K562 (cell line): ENCODE measurements at regions not wholly inside any gene's neighbourhood (a gene's known extent, or its start where the extent isn't known, plus 50 kb on each side); places are given as distances from the start of the nearest gene placed in this dataset.

ENCODE experiments used
- GTF3C2 ChIP-seq: IDR thresholded peaks from 3 replicates; pipeline ENCODE4 v1.6.1; 2011; ENCODE audit warnings: borderline replicate concordance, mild to moderate bottlenecking, moderate library complexity; ENCODE audit not compliant: insufficient read length; ENCODE audit errors: extremely low read depth
- HEY1 ChIP-seq: fragments of 250-450 bp; sonication (Bioruptor Pico); IDR thresholded peaks from 2 replicates; pipeline ENCODE4 v1.5.0; 2020; ENCODE audit warnings: mild to moderate bottlenecking, moderate library complexity, borderline replicate concordance
- KLF13 ChIP-seq: fragments of 450-650 bp; IDR thresholded peaks from 2 replicates; pipeline ENCODE4 v1.6.1; 2016; ENCODE audit warnings: missing genetic modification characterization, low read depth, mild to moderate bottlenecking, missing compliant biosample characterization, moderate library complexity, borderline replicate concordance
- POLR2H ChIP-seq: IDR thresholded peaks from 2 replicates; pipeline ENCODE4 v1.6.1; 2016; ENCODE audit warnings: missing genetic modification characterization, low read depth, mild to moderate bottlenecking, control low read depth, missing compliant biosample characterization, moderate library complexity
- POLR3A ChIP-seq: IDR thresholded peaks from 2 replicates; pipeline ENCODE4 v1.6.1; 2011; ENCODE audit warnings: borderline replicate concordance, mild to moderate bottlenecking, moderate library complexity; ENCODE audit not compliant: insufficient read length, insufficient read depth; ENCODE audit errors: extremely low read depth
- ZBTB34 ChIP-seq: fragments of 250-450 bp; sonication (Bioruptor Pico); IDR thresholded peaks from 2 replicates; pipeline ENCODE4 v1.8.0; 2021; ENCODE audit warnings: mild to moderate bottlenecking, moderate library complexity
- ZFX ChIP-seq: sonication (generic); formaldehyde crosslinking; IDR thresholded peaks from 2 replicates; pipeline ENCODE4 v1.8.0; 2022; ENCODE audit warnings: mild to moderate bottlenecking, missing genetic modification reagents, moderate library complexity
- ZNF407 ChIP-seq: fragments of 450-650 bp; IDR thresholded peaks from 2 replicates; pipeline ENCODE4 v1.6.1; 2016; ENCODE audit warnings: low read depth
- ZNF445 ChIP-seq: fragments of 250-450 bp; sonication (Bioruptor Pico); IDR thresholded peaks from 2 replicates; pipeline ENCODE4 v1.4.0; 2020; ENCODE audit warnings: low read depth, mild to moderate bottlenecking, moderate library complexity
- ZNF551 ChIP-seq: fragments of 250-450 bp; sonication (Bioruptor Pico); IDR thresholded peaks from 2 replicates; pipeline ENCODE4 v1.5.0; 2021; ENCODE audit warnings: mild to moderate bottlenecking, moderate library complexity

GRCh38 chr14:37865719-37866549 is 270.5 kb downstream of the TTC6 start (continued):
- TF ChIP-seq KLF13 (tag) (no peak), POLR2H (tag) (no peak), ZBTB34 (CRISPR knock-in tag) (no peak), HEY1 (no peak), ZNF551 (CRISPR knock-in tag) (no peak), ZNF445 (CRISPR knock-in tag) (no peak), GTF3C2 (no peak), POLR3A (no peak), ZFX (CRISPR knock-in tag) (no peak), ZNF407 (no peak)
